Testis (tissue), 2 donors: ENCODE measurements at regions not wholly inside any gene's neighbourhood (a gene's known extent, or its start where the extent isn't known, plus 50 kb on each side); places are given as distances from the start of the nearest gene placed in this dataset.

Experiments used
- DNase-seq: peaks from one replicate; pipeline ENCODE4 v3.0.0-alpha.2; 2019
- H3K27ac ChIP-seq, 2 donors: fragments of 200-600 bp; sonication (generic); one replicate each; pipeline ENCODE4 v1.5.1; 2019
- H3K27me3 ChIP-seq: fragments of 200-600 bp; sonication (generic); one replicate; pipeline ENCODE4 v1.5.1; 2019
- H3K36me3 ChIP-seq: fragments of 200-600 bp; sonication (generic); one replicate; pipeline ENCODE4 v1.5.1; 2017; ENCODE audit warnings: low read depth; ENCODE audit errors: missing control alignments
- H3K4me1 ChIP-seq: fragments of 200-600 bp; sonication (generic); one replicate; pipeline ENCODE4 v1.5.1; 2019
- H3K4me3 ChIP-seq, 2 donors: fragments of 200-600 bp; sonication (generic); one replicate each; pipeline ENCODE4 v1.5.1; 2017 to 2019
- H3K9me3 ChIP-seq: fragments of 200-600 bp; sonication (generic); one replicate; pipeline ENCODE4 v1.5.1; 2017
- CTCF ChIP-seq, 3 experiments: fragments of 450-650 bp in 2 of 3; fragments of 200-600 bp in 1 of 3; sonication (generic) in 1 of 3; IDR thresholded peaks; one replicate each; pipeline ENCODE4 v1.5.1; 2016 to 2019; ENCODE audit warnings: antibody characterized with exemption in 3 of 3, mild to moderate bottlenecking in 2 of 3, moderate library complexity in 1 of 3
- POLR2A ChIP-seq: fragments of 450-650 bp; IDR thresholded peaks from one replicate; pipeline ENCODE4 v1.6.1; 2017; ENCODE audit warnings: antibody characterized with exemption, mild to moderate bottlenecking, moderate library complexity
- WGBS, 2 donors: methylation state at CpG; one replicate each; pipeline ENCODE4 v1.1.5; 2018; 5-methylcytosine and 5-hydroxymethylcytosine counted together
- intact Hi-C: fragments of 100-400 bp; cut with DNase I; formaldehyde crosslinking; loops from one replicate; pipeline ENCODE4 v1.15.1; 2023; ENCODE audit warnings: low total_unique reads

GRCh38 chr2:198909525-198910267 is 548.0 kb downstream of the SATB2 start:
- H3K27ac ChIP-seq = no peak overlapping the region
- no peak for DNase-seq
- no peaks in the 10 kb centered on the region for H3K36me3 ChIP-seq
- intact Hi-C loops = no loop called here
- H3K4me3 ChIP-seq = no peak overlapping the region
- H3K27me3 ChIP-seq = no peaks in the 10 kb centered on the region
- TF ChIP-seq CTCF (IDR thresholded peaks at IDR 0.05) (no peak), POLR2A (no peak)
- WGBS, 2 donors = 78 to 85% methylated on average over 2 of the region's 2 CpGs
- no peaks in the 10 kb centered on the region for H3K9me3 ChIP-seq
- H3K4me1 ChIP-seq = no peaks in the 10 kb centered on the region

GRCh38 chr2:198905881-198906612 is 551.7 kb downstream of the SATB2 start:
- 76 to 78% methylated on average over 7 of the region's 7 CpGs for WGBS, 2 donors
- no peaks in the 10 kb centered on the region for H3K9me3 ChIP-seq
- H3K4me3 ChIP-seq = no peak overlapping the region
- no peaks in the 10 kb centered on the region for H3K4me1 ChIP-seq
- DNase-seq = no peak
- intact Hi-C loops = no loop called here
- H3K27me3 ChIP-seq = no peaks in the 10 kb centered on the region
- TF ChIP-seq POLR2A (no peak), CTCF (IDR thresholded peaks at IDR 0.05) (no peak)
- no peaks in the 10 kb centered on the region for H3K36me3 ChIP-seq
- H3K27ac ChIP-seq = no peak overlapping the region

GRCh38 chr2:198901894-198902293 is 555.8 kb downstream of the SATB2 start:
- intact Hi-C loops = no loop called here
- no peaks in the 10 kb centered on the region for H3K36me3 ChIP-seq

DNA sequence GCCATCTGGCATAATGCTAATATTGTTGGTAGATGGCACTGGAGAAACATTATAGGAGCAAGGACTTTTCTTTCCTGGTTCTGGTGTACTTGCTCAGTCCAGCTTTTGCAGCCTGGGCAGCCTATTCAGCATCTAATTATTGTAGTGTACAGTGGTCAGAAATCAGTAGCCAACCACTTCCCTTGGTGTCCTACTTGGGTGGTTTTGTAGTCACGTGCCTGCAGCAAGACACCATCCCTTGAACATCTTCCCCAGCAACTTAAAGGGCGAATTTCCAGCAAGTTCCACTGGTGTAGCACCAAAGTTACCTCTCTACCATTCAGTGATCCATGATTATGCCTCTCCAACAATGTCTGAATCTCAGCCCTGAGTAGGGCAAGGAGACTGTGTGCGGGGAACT is 557.6 kb downstream of the SATB2 start:
- DNase-seq = no peak
- no peak overlapping the region for H3K4me3 ChIP-seq
- H3K27ac ChIP-seq = no peak overlapping the region
- intact Hi-C loops = no loop called here
- no peaks in the 10 kb centered on the region for H3K36me3 ChIP-seq
- whole genome bisulfite sequencing, 2 donors = 82 to 84% methylated on average over 3 of the region's 3 CpGs
- TF ChIP-seq POLR2A (no peak), CTCF (IDR thresholded peaks at IDR 0.05) (no peak)
- H3K4me1 ChIP-seq = no peaks in the 10 kb centered on the region
- H3K27me3 ChIP-seq = no peaks in the 10 kb centered on the region
- no peaks in the 10 kb centered on the region for H3K9me3 ChIP-seq

More at GRCh38 chr2:198901894-198902293, 555.8 kb downstream of the SATB2 start:
- Histone ChIP-seq H3K4me1 (no peaks in the 10 kb centered on the region), H3K27ac (no peak overlapping the region), H3K27me3 (no peaks in the 10 kb centered on the region), H3K9me3 (no peaks in the 10 kb centered on the region), H3K4me3 (no peak overlapping the region)
- no peak for DNase-seq
- TF ChIP-seq CTCF (IDR thresholded peaks at IDR 0.05) (no peak), POLR2A (no peak)
